ENCODE measurements at regions not wholly inside any gene's neighbourhood (a gene's known extent, or its start where the extent isn't known, plus 50 kb on each side); places are given as distances from the start of the nearest gene placed in this dataset.
A peak's percentile ranks its signal among the peaks of the same experiment; 100 is the strongest.

- in situ Hi-C loops (cut with MboI; ENCODE audit: low pct_unique_long_range_greater_than_20kb, low sequenced_read_pairs), result no loop called here
- no peak for DNase-seq
Observed at GRCh38 chr11:134008634-134009071, 51.9 kb upstream of the IGSF9B start.

GRCh38 chr11:134013518-134013917, 55.4 kb upstream of the JAM3 start:
- DNase-seq, result no peak
- in situ Hi-C loops (cut with MboI; ENCODE audit: low pct_unique_long_range_greater_than_20kb, low sequenced_read_pairs), result no loop called here

GRCh38 chr11:134014511-134014910, 54.4 kb upstream of the JAM3 start:
- peak; percentile 63 for DNase-seq
- in situ Hi-C loops (cut with MboI; ENCODE audit: low pct_unique_long_range_greater_than_20kb, low sequenced_read_pairs), result no loop called here

GRCh38 chr11:134015556-134015955, 53.3 kb upstream of the JAM3 start:
- in situ Hi-C loops (cut with MboI; ENCODE audit: low pct_unique_long_range_greater_than_20kb, low sequenced_read_pairs), result no loop called here
- no peak for DNase-seq

GRCh38 chr11:134017511-134018430, 51.1 kb upstream of the JAM3 start:
- DNase-seq, result no peak
- in situ Hi-C loops (cut with MboI; ENCODE audit: low pct_unique_long_range_greater_than_20kb, low sequenced_read_pairs), result no loop called here
